ENCODE measurements at regions not wholly inside any gene's neighbourhood (a gene's known extent, or its start where the extent isn't known, plus 50 kb on each side); places are given as distances from the start of the nearest gene placed in this dataset.

- no peak for DNase-seq (ENCODE audit: low read depth in 1 of 2, low spot score in 1 of 2)
Observed at GRCh38 chr10:130368761-130369560, 232.8 kb downstream of the GLRX3 start.

GRCh38 chr10:130369645-130370381 lies 233.6 kb downstream of the GLRX3 start:
- DNase-seq (ENCODE audit: low read depth in 1 of 2, low spot score in 1 of 2) = no peak

- DNase-seq (ENCODE audit: low read depth in 1 of 2, low spot score in 1 of 2) = no peak
Observed at GRCh38 chr10:130370721-130371120, 234.5 kb downstream of the GLRX3 start.

- DNase-seq (ENCODE audit: low read depth in 1 of 2, low spot score in 1 of 2) = no peak
Observed at GRCh38 chr10:130371156-130371555, 235.0 kb downstream of the GLRX3 start.

GRCh38 chr10:130371666-130372065 lies 235.5 kb downstream of the GLRX3 start:
- DNase-seq (ENCODE audit: low read depth in 1 of 2, low spot score in 1 of 2) = no peak

- DNase-seq (ENCODE audit: low read depth in 1 of 2, low spot score in 1 of 2) = no peak
Observed at GRCh38 chr10:130372222-130372621, 236.0 kb downstream of the GLRX3 start.

DNA sequence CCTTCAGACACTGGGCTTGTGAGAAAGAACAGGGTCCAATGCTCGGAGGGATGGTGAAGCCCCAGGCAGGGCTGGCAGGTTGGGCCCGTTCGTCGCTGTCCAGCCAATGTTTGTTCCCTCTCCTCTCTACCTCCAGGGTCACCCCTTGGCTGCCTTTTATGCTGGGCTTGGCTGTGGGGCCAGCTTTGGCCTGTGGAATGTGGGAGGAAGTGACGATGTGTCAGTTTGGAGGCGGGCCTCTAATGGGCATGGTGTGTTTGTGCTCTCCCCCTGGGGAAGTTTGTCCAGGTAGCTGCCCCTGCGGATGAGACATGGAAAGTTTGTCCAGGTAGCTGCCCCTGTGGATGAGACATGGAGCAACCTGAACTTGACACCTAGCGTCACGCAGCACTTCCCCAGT lies 236.7 kb downstream of the GLRX3 start:
- no peak for DNase-seq (ENCODE audit: low read depth in 1 of 2, low spot score in 1 of 2)

DNA sequence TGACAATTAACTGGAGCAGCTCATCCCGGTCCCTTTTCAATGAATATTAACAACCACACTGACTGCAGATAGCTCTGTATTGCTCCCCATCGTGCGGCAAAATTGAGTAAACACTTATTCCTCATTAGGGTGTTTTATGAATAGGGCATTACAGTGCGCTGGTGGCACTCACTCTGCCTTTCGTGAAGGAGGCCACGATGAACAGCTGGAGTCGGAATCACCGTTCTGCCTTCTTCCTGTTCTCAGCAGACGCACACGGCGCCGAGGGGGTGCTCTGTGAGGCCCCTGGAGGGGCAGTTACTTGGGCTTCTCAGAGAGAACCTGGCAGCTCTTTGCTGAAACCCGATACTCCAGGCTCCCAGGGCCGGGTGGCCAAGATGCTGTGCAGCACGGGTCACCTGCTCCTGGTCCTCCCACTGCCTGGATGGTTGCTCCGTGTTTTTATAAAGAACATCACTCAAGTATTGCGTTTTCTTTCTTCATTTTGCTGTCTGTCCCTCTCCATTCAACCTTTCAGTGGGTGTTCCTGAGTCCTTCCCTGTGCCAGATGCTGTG lies 241.9 kb downstream of the GLRX3 start:
- DNase-seq (ENCODE audit: low read depth in 1 of 2, low spot score in 1 of 2) = no peak

DNA sequence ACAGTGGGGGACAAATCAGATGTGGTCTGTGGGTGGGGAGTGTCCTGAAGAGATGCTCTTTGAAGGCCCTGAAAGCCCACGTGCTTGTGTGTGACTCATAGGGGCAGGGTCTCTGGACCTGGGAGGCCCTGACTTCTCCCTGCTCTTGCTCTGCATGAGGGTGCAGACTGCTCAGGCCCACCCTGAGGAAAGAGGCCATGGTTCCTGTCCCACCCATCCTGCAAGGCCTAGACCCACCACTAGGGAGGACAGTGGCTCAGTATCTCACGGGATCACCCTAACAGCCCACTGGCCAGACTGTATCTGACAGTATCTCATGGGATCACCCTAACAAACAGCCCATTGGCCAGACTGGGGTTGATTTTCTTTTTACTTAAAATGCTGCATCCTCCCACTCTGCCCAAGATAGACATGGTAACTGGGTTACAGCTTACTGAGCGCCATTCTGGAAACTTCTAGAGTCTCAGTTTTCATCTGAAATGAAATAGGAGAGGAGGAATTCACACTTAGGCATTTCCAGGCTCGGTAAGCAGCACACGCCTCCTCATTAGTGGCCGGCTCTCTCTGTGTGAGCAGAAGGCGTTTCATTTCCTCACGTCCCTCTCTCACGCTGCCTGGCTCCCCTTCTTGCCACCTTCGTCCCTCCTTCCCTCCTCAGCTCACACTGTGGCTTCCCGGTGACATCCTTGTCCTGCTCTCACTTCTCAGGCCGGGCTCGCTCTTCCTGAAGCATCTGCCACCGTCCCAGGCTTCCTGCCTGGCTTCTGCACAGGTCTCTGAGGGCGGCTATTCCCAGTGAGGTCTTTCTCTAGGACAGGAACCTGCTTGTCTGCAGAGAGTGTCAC lies 242.6 kb downstream of the GLRX3 start:
- no peak for DNase-seq (ENCODE audit: low read depth in 1 of 2, low spot score in 1 of 2)

GRCh38 chr10:130380056-130380455 lies 243.9 kb downstream of the GLRX3 start:
- no peak for DNase-seq (ENCODE audit: low read depth in 1 of 2, low spot score in 1 of 2)

GRCh38 chr10:130382031-130382430 lies 245.8 kb downstream of the GLRX3 start:
- no peak for DNase-seq (ENCODE audit: low read depth in 1 of 2, low spot score in 1 of 2)

DNA sequence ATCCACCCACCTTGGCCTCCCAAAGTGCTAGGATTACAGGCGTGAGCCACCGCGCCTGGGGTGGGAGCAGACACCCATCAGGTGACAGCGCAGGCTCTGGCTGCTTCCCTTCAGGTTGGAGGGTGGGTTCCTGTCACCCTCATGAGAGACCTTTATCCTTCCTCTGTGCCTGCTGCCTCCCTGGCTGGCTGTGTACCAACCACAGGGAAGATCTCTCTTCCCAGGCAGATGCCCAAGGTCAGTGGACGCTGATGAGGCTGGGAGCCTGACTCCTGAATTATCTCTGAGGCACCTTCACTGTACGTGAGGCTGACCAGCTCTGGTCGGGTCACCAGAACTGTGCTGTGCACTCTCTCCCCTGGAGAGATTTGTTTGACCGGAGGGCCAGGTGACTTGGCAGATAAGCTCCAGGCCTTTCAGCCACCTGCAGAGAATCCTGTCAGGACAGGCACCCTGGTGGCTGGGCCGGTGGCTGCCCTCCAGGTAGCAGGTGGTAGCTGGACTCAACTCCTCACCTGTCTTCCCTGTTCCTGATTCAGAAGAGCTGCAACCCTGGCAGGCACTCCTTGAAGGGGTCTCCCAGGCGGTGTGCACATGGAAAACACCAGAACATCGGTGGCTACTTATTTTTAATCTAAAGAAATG lies 251.9 kb downstream of the GLRX3 start:
- DNase-seq (ENCODE audit: low read depth in 1 of 2, low spot score in 1 of 2) = no peak

DNA sequence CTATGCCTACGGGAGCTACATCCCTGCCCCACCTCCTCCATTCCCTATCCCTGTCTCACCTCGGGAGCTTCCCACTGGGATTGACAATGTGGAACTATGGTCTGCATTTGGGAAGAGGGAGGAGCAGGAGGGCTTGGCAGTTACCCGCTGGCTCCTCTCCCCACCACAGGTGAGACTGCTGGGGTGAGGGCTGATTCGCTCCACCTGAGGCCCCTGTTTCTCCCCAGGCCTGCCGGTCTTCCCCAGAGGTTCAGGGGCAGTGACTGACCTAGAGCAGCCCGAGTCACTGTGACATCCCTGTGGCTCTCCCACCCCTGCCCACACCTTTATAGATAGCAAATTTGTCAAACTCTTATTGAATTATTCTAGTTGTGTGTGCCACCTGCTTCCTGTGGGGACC lies 252.6 kb downstream of the GLRX3 start:
- DNase-seq (ENCODE audit: low read depth in 1 of 2, low spot score in 1 of 2) = no peak

GRCh38 chr10:130389906-130390305 lies 253.7 kb downstream of the GLRX3 start:
- no peak for DNase-seq (ENCODE audit: low read depth in 1 of 2, low spot score in 1 of 2)

- no peak for DNase-seq (ENCODE audit: low read depth in 1 of 2, low spot score in 1 of 2)
Observed at GRCh38 chr10:130392031-130392430, 255.8 kb downstream of the GLRX3 start.

DNA sequence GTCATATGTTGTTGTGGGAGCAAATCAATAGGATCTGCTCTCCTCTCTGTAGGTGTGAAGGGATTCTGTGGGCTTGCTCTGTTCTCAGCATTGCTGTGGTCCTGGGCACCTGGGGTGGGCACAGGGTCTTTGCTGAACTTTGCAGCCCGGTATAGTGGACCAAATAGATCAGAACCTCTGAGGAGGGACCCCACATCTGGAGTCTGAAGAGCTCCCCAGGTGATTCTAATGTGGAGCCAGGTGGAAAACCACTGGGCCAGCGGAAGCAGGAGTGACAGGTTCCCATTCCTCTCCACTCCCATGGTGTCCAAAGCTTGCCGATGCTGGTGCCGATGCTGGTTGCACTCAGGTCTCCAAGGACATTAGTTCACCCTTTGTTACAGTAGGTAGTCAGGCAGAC lies 257.2 kb downstream of the GLRX3 start:
- DNase-seq (ENCODE audit: low read depth in 1 of 2, low spot score in 1 of 2) = no peak

DNA sequence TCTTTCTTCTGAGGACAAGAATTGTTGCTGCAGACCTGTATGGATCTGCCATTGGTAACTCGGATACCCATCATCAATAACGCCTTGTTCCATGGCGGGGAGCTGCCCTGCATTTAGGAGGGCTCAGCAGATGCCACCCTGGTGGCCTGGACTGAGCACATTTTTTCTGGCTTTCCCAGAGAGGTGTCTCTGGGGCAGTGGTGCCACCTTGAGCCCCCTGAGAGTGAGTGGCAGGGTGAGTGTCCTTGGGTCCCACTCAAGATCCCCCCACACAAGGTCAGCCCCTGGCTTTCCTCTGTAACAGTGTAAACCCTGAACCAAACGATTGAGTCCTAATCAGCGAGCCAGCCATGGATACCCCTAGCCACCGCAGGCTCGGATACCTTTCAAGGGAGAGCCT lies 258.6 kb downstream of the GLRX3 start:
- no peak for DNase-seq (ENCODE audit: low read depth in 1 of 2, low spot score in 1 of 2)

GRCh38 chr10:130395248-130395936 lies 259.2 kb downstream of the GLRX3 start:
- no peak for DNase-seq (ENCODE audit: low read depth in 1 of 2, low spot score in 1 of 2)

GRCh38 chr10:130396044-130396443 lies 259.9 kb downstream of the GLRX3 start:
- DNase-seq (ENCODE audit: low read depth in 1 of 2, low spot score in 1 of 2) = no peak

Data from stimulated activated CD4-positive, alpha-beta T cell treated with anti-CD3 and anti-CD28 coated beads, Interleukin-15, amount 100 ng/mL, for 1 hour (primary cell).